GM19467 (cell line): ENCODE measurements at regions not wholly inside any gene's neighbourhood (a gene's known extent, or its start where the extent isn't known, plus 50 kb on each side); places are given as distances from the start of the nearest gene placed in this dataset.

Experiments
- ATAC-seq: cut with Tn5 transposase; IDR thresholded peaks from one replicate; pipeline ENCODE4 v1.9.1; 2021; ENCODE audit warnings: mild to moderate bottlenecking, moderate library complexity; ENCODE audit not compliant: unreplicated experiment

GRCh38 chr4:79476196-79476595 is 68.2 kb upstream of the GK2 start:
- ATAC-seq, result no peak

GRCh38 chr4:79473439-79473724 is 65.4 kb upstream of the GK2 start:
- ATAC-seq, result no peak

- ATAC-seq, result no peak
Observed at GRCh38 chr4:79472693-79473438, 64.8 kb upstream of the GK2 start.

- no peak for ATAC-seq
Observed at GRCh38 chr4:79472036-79472435, 64.0 kb upstream of the GK2 start.

GRCh38 chr4:79471309-79471708 is 63.3 kb upstream of the GK2 start:
- ATAC-seq, result no peak

- ATAC-seq, result no peak
Observed at GRCh38 chr4:79467246-79467932, 59.4 kb upstream of the GK2 start.

GRCh38 chr4:79466621-79467020 is 58.6 kb upstream of the GK2 start:
- no peak for ATAC-seq
